GM12872 (cell line): ENCODE measurements at regions not wholly inside any gene's neighbourhood (a gene's known extent, or its start where the extent isn't known, plus 50 kb on each side); places are given as distances from the start of the nearest gene placed in this dataset.

Experiments used
- CTCF ChIP-seq: IDR thresholded peaks from 3 replicates; pipeline ENCODE4 v1.5.1; 2011; ENCODE audit warnings: low read depth, mild to moderate bottlenecking, low read length, moderate library complexity; ENCODE audit not compliant: insufficient read depth

GRCh38 chr4:23697722-23698121 is 192.1 kb downstream of the PPARGC1A start:
- TF ChIP-seq CTCF = no peak

GRCh38 chr4:23697001-23697528 is 192.8 kb downstream of the PPARGC1A start:
- TF ChIP-seq CTCF = no peak

- TF ChIP-seq CTCF = no peak
Measured at GRCh38 chr4:23686169-23686897, 203.5 kb downstream of the PPARGC1A start.

- no peak for TF ChIP-seq CTCF
Measured at GRCh38 chr4:23685471-23685870, 204.4 kb downstream of the PPARGC1A start.

- TF ChIP-seq CTCF = no peak
Measured at GRCh38 chr4:23680671-23681518, 209.0 kb downstream of the PPARGC1A start.

GRCh38 chr4:23674694-23675093 is 215.2 kb downstream of the PPARGC1A start:
- no peak for TF ChIP-seq CTCF

GRCh38 chr4:23667659-23668058 is 222.2 kb downstream of the PPARGC1A start:
- no peak for TF ChIP-seq CTCF
